HepG2 (cell line): ENCODE measurements at regions not wholly inside any gene's neighbourhood (a gene's known extent, or its start where the extent isn't known, plus 50 kb on each side); places are given as distances from the start of the nearest gene placed in this dataset.
A peak's percentile ranks its signal among the peaks of the same experiment; 100 is the strongest.

Experiments used
- BCL3 ChIP-seq: sonication (generic); formaldehyde crosslinking; IDR thresholded peaks from 2 replicates; pipeline ENCODE4 v1.5.1; 2020; ENCODE audit warnings: mild to moderate bottlenecking, missing genetic modification reagents, moderate library complexity
- EHMT2 ChIP-seq: fragments of 200-600 bp; sonication (generic); IDR thresholded peaks from 2 replicates; pipeline ENCODE4 v1.7.0; 2017; ENCODE audit warnings: antibody characterized with exemption, low read depth, low read length, borderline replicate concordance
- EP300 ChIP-seq, 3 experiments: sonication (generic) in 1 of 3; formaldehyde crosslinking in 1 of 3; IDR thresholded peaks; 2 replicates each; pipeline versions ENCODE4 v1.5.1 to v1.6.1; 2011 to 2020; ENCODE audit warnings: low read depth in 2 of 3, low read length in 2 of 3, borderline replicate concordance in 1 of 3, improper control_type of control experiment in 1 of 3, mild to moderate bottlenecking in 1 of 3, missing genetic modification reagents in 1 of 3, moderate library complexity in 1 of 3
- ERF ChIP-seq: IDR thresholded peaks from 2 replicates; pipeline ENCODE4 v1.6.1; 2018; ENCODE audit warnings: missing biosample characterization, missing genetic modification reagents
- GFI1 ChIP-seq: sonication (generic); formaldehyde crosslinking; IDR thresholded peaks from 2 replicates; pipeline ENCODE4 v1.5.0; 2020; ENCODE audit warnings: missing genetic modification reagents, mild to moderate bottlenecking, borderline replicate concordance
- HCFC1 ChIP-seq: fragments of 150-350 bp; IDR thresholded peaks from 2 replicates; pipeline ENCODE4 v1.6.1; 2014; ENCODE audit warnings: low read depth, low read length
- IRF9 ChIP-seq: sonication (generic); formaldehyde crosslinking; IDR thresholded peaks from 2 replicates; pipeline ENCODE4 v1.8.0; 2022; ENCODE audit warnings: missing genetic modification reagents, mild to moderate bottlenecking, borderline replicate concordance
- JUND ChIP-seq: sonication (generic); formaldehyde crosslinking; IDR thresholded peaks from 2 replicates; pipeline ENCODE4 v1.8.0; 2022; ENCODE audit warnings: mild to moderate bottlenecking, missing genetic modification reagents
- MATR3 ChIP-seq: sonication (generic); formaldehyde crosslinking; IDR thresholded peaks from 2 replicates; pipeline ENCODE4 v1.4.0; 2020; ENCODE audit warnings: missing genetic modification reagents
- MED13 ChIP-seq: sonication (generic); formaldehyde crosslinking; IDR thresholded peaks from 2 replicates; pipeline ENCODE4 v1.5.0; 2020; ENCODE audit warnings: missing genetic modification reagents
- MLXIP ChIP-seq: sonication (generic); formaldehyde crosslinking; IDR thresholded peaks from 2 replicates; pipeline ENCODE4 v1.9.0; 2021; ENCODE audit warnings: missing genetic modification reagents, borderline replicate concordance
- PAX8 ChIP-seq: sonication (generic); formaldehyde crosslinking; IDR thresholded peaks from 2 replicates; pipeline ENCODE4 v1.8.0; 2022; ENCODE audit warnings: mild to moderate bottlenecking, missing genetic modification reagents, borderline replicate concordance
- PBX2 ChIP-seq: IDR thresholded peaks from 2 replicates; pipeline ENCODE4 v1.6.1; 2016; ENCODE audit warnings: control low read depth
- SALL2 ChIP-seq: sonication (generic); formaldehyde crosslinking; IDR thresholded peaks from 2 replicates; pipeline ENCODE4 v1.8.1; 2023; ENCODE audit warnings: mild to moderate bottlenecking, missing genetic modification reagents, inconsistent platforms
- SCMH1 ChIP-seq: sonication (generic); formaldehyde crosslinking; IDR thresholded peaks from 2 replicates; pipeline ENCODE4 v1.9.0; 2021; ENCODE audit warnings: missing genetic modification reagents, mild to moderate bottlenecking, borderline replicate concordance
- ZEB1 ChIP-seq: IDR thresholded peaks from 2 replicates; pipeline ENCODE4 v1.6.1; 2012; ENCODE audit warnings: mild to moderate bottlenecking, low read depth, inconsistent platforms; ENCODE audit not compliant: insufficient replicate concordance
- ZMAT5 ChIP-seq: sonication (generic); formaldehyde crosslinking; IDR thresholded peaks from 2 replicates; pipeline ENCODE4 v1.5.0; 2020; ENCODE audit warnings: mild to moderate bottlenecking, low read depth, missing genetic modification reagents, borderline replicate concordance
- ZNF367 ChIP-seq: sonication (generic); formaldehyde crosslinking; IDR thresholded peaks from 2 replicates; pipeline ENCODE4 v1.4.0; 2020; ENCODE audit warnings: missing genetic modification reagents, borderline replicate concordance
- TF ChIP-seq, protein P1 (sequence below): sonication (generic); formaldehyde crosslinking; IDR thresholded peaks from 2 replicates; pipeline ENCODE4 v1.5.0; 2020; ENCODE audit warnings: missing genetic modification reagents
- TF ChIP-seq, protein P2 (sequence below): sonication (generic); formaldehyde crosslinking; IDR thresholded peaks from 2 replicates; pipeline ENCODE4 v1.4.0; 2020; ENCODE audit warnings: missing genetic modification reagents, low read depth, mild to moderate bottlenecking, borderline replicate concordance

- TF ChIP-seq, protein P1, sequence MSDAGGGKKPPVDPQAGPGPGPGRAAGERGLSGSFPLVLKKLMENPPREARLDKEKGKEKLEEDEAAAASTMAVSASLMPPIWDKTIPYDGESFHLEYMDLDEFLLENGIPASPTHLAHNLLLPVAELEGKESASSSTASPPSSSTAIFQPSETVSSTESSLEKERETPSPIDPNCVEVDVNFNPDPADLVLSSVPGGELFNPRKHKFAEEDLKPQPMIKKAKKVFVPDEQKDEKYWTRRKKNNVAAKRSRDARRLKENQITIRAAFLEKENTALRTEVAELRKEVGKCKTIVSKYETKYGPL (CRISPR knock-in tag) = no peak
- TF ChIP-seq MLXIP (CRISPR knock-in tag) (no peak), ERF (CRISPR knock-in tag) (peak; percentile 90), PAX8 (CRISPR knock-in tag) (no peak), GFI1 (CRISPR knock-in tag) (peak; percentile 100), MATR3 (CRISPR knock-in tag) (no peak), ZMAT5 (CRISPR knock-in tag) (no peak), SCMH1 (no peak), MED13 (CRISPR knock-in tag) (no peak), PBX2 (CRISPR knock-in tag) (no peak), HCFC1 (no peak), JUND (CRISPR knock-in tag) (peak; percentile 99), EP300 (IDR thresholded peaks at IDR 0.05; ENCODE audit: low read depth in 2 of 2, low read length in 2 of 2) (peak; percentile 92 to 97), EP300 (CRISPR knock-in tag; IDR thresholded peaks at IDR 0.05; ENCODE audit: borderline replicate concordance) (peak; percentile 87), EHMT2 (peak; percentile 94; the same call in 1 of the 2 replicates), ZEB1 (peak; percentile 37), SALL2 (no peak), BCL3 (CRISPR knock-in tag) (no peak), IRF9 (CRISPR knock-in tag) (no peak), ZNF367 (no peak)
- TF ChIP-seq, protein P2, sequence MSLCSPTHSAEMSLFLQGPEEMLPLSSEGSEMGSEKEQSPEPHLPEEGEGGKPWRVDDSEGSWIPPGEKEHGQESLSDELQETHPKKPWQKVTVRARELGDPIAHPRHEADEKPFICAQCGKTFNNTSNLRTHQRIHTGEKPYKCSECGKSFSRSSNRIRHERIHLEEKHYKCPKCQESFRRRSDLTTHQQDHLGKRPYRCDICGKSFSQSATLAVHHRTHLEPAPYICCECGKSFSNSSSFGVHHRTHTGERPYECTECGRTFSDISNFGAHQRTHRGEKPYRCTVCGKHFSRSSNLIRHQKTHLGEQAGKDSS (CRISPR knock-in tag) = no peak
Measured at GRCh38 chr2:175606010-175606841, 395.8 kb downstream of the LNPK start (continued).
